ENCODE measurements at regions not wholly inside any gene's neighbourhood (a gene's known extent, or its start where the extent isn't known, plus 50 kb on each side); places are given as distances from the start of the nearest gene placed in this dataset.

DNA sequence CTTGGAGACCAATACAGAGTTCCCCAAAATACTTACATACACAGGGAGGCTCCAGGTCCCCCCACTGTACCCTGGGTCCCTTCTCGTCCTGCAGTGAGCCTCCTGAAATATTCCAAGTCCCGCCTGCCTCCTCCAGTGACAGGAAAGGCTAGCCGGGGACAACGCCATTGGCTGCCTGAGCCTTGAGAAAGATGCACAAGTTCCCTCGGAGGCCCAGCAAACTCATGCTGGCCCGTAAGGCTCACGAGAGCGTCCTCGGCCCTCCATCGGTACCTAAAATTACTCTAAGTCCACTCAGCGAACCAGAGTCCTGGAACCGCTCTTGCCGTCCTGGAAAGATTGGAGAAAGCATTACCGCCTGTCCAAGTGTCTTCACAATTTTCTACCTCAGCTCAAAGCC lies 228.6 kb downstream of the ADAM29 start:
- H3K36me3 Mint-ChIP-seq (ENCODE audit: low read depth) = no peaks in the 10 kb centered on the region
- H3K27me3 Mint-ChIP-seq (ENCODE audit: insufficient read depth) = no peaks in the 10 kb centered on the region
- no peak overlapping the region for H3K4me3 Mint-ChIP-seq
- no peak for DNase-seq (ENCODE audit: low spot score)
- intact Hi-C loops (cut with micrococcal nuclease) = no loop called here
- peaks cover 29% of the 10 kb centered on the region for H3K9me3 Mint-ChIP-seq
- no peaks in the 10 kb centered on the region for H3K4me1 Mint-ChIP-seq (ENCODE audit: low read depth)
- H3K27ac Mint-ChIP-seq = no peak overlapping the region

DNA sequence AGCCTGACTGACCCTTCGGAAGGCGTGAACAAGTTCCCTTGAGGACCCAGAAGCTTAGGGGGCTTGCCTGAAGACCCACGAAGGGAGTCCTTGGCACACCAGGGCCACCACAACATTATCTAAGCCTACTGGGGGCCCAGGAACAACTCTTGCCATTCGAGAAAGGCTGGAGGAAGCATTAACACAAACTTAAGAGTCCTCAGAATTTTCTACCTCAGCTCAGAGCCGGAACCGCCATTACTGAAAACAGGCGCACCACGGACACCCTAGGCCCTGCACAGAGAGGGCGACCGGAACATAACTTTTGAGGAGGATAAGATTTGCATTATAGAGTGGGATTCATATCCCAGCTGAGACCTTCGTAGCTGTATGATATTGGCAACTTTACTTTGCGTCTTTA lies 229.1 kb downstream of the ADAM29 start:
- intact Hi-C loops (cut with micrococcal nuclease) = no loop called here
- Mint-ChIP-seq H3K4me1 (ENCODE audit: low read depth) (no peaks in the 10 kb centered on the region), H3K36me3 (ENCODE audit: low read depth) (no peaks in the 10 kb centered on the region), H3K4me3 (no peak overlapping the region), H3K9me3 (peaks cover 29% of the 10 kb centered on the region), H3K27ac (no peak overlapping the region), H3K27me3 (ENCODE audit: insufficient read depth) (no peaks in the 10 kb centered on the region)
- DNase-seq (ENCODE audit: low spot score) = no peak

DNA sequence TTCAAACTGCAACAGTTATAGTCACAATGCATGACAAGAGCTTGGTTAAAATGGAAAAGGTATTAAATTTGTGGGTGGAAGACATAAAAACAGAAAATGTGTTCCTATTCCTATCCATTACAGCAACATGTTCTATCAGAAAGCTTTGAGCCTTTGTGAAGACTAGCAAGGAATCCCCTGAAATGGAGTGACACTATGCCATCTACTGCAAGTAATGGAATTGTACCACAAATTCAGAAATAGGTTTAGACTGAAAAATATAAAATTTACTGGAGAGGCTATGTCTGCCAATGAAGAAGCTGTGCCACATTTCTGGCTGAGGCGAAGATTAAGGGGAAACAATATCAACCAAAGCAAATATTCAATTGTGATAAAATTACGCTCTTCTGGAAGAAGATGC lies 247.9 kb downstream of the ADAM29 start:
- intact Hi-C loops (cut with micrococcal nuclease) = no loop called here
- Mint-ChIP-seq H3K4me3 (no peak overlapping the region), H3K4me1 (ENCODE audit: low read depth) (no peaks in the 10 kb centered on the region), H3K27me3 (ENCODE audit: insufficient read depth) (no peaks in the 10 kb centered on the region), H3K27ac (no peak overlapping the region), H3K36me3 (ENCODE audit: low read depth) (no peaks in the 10 kb centered on the region), H3K9me3 (no peaks in the 10 kb centered on the region)
- no peak for DNase-seq (ENCODE audit: low spot score)

DNA sequence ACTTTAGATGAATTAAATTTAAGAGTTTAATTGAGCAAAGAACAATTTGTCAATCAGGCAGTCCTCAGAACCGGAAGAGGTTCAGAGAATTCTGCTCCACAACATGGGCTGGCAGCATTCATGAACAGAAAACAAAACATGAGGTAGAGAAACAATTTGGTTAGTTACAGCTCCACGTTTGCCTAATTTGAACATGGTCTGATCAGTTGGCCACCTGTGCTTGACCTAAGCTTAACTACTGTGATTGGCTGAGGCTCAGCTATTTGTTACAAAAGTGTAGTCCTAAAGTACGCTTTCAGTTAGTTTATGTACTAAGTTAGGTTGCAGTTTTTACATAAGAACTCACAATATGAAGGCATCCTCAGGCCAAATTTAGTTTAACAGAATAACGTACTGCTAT lies 258.6 kb downstream of the ADAM29 start:
- H3K27me3 Mint-ChIP-seq (ENCODE audit: insufficient read depth) = no peaks in the 10 kb centered on the region
- no peaks in the 10 kb centered on the region for H3K36me3 Mint-ChIP-seq (ENCODE audit: low read depth)
- H3K4me3 Mint-ChIP-seq = no peak overlapping the region
- DNase-seq (ENCODE audit: low spot score) = no peak
- no peaks in the 10 kb centered on the region for H3K4me1 Mint-ChIP-seq (ENCODE audit: low read depth)
- no peak overlapping the region for H3K27ac Mint-ChIP-seq
- H3K9me3 Mint-ChIP-seq = peaks cover under 1% of the 10 kb centered on the region
- intact Hi-C loops (cut with micrococcal nuclease) = no loop called here

DNA sequence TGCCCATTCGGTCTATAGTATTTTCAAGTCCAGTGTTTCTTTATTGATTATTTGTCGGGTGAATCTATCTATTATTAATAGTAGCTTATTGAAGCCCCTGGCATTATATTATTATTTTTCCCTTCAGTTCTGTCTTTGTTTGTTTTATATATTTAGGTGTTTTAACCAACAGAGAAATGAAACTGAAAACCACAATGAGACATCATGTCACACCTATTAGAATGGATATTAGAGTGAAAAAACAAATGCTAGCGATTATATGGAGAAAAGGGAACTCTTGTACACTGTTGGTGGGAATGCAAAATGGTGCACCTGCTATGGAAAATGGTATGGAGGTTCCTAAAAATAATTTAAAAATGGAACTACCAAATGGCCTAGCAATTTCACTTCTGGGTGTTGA lies 272.5 kb downstream of the ADAM29 start:
- H3K27me3 Mint-ChIP-seq (ENCODE audit: insufficient read depth) = no peaks in the 10 kb centered on the region
- H3K9me3 Mint-ChIP-seq = peaks cover 3% of the 10 kb centered on the region
- intact Hi-C loops (cut with micrococcal nuclease) = no loop called here
- H3K36me3 Mint-ChIP-seq (ENCODE audit: low read depth) = no peaks in the 10 kb centered on the region
- no peak overlapping the region for H3K4me3 Mint-ChIP-seq
- DNase-seq (ENCODE audit: low spot score) = no peak
- no peak overlapping the region for H3K27ac Mint-ChIP-seq
- H3K4me1 Mint-ChIP-seq (ENCODE audit: low read depth) = no peaks in the 10 kb centered on the region

DNA sequence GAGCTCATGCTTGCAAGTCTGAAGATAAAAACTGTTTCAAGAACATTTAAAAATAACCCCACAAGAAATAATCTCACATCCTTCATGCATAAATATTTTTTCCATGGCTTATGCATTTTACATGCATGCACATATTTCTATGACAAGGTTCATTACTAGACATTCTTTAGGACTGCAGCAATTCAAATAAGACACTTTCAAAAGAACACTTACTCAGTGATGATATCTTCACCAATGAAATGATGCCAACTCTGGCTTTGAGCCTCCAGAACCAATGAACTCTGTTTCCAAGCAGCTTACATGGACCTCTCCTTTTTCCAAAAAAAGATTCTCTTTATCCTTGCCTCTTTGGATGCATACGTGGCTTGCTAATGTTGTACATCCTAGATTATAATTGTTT lies 279.9 kb downstream of the ADAM29 start:
- no peaks in the 10 kb centered on the region for H3K4me1 Mint-ChIP-seq (ENCODE audit: low read depth)
- no peak overlapping the region for H3K27ac Mint-ChIP-seq
- no peaks in the 10 kb centered on the region for H3K36me3 Mint-ChIP-seq (ENCODE audit: low read depth)
- DNase-seq (ENCODE audit: low spot score) = no peak
- no peak overlapping the region for H3K4me3 Mint-ChIP-seq
- intact Hi-C loops (cut with micrococcal nuclease) = no loop called here
- H3K9me3 Mint-ChIP-seq = no peaks in the 10 kb centered on the region
- H3K27me3 Mint-ChIP-seq (ENCODE audit: insufficient read depth) = no peaks in the 10 kb centered on the region

DNA sequence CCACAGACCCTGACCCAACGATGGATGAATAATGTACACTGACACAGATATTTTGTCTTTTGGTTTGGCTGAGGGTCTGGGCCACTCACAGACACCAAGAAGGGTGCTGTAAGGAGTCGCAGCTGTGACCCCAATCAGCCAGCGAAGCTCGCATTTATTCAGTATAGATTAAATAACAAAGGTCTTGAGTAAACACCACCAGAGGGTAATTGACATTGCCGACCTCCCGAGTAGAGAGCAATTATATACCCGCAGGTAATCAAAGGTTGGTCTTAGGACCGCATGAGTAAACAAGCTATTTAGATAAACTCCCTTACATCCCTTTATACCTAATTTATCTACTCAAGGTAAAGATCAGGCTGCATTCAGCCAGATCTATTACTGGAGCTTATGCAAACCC lies 297.1 kb downstream of the ADAM29 start:
- no peaks in the 10 kb centered on the region for H3K4me1 Mint-ChIP-seq (ENCODE audit: low read depth)
- intact Hi-C loops (cut with micrococcal nuclease) = no loop called here
- no peak for DNase-seq (ENCODE audit: low spot score)

DNA sequence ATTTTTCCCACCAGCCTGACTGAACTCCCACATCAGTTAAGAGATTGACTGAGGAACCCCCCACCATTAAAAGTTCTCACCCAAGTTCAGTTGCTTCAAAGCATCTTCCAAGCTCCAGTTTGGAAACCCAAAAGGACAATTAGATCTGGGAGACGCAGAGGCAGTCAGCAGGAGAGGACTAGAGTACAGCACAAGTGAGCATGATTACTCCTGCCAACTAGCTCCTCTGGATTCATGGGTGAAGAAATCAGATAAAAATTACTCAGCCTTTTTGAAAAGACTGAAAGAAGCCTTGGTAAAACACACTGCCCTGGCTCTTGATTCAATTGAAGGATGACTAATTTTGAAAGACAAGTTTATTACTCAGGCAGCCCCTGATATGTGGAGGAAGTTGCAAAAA lies 297.5 kb downstream of the ADAM29 start:
- no peak for DNase-seq (ENCODE audit: low spot score)
- Mint-ChIP-seq H3K36me3 (ENCODE audit: low read depth) (no peaks in the 10 kb centered on the region), H3K27me3 (ENCODE audit: insufficient read depth) (no peaks in the 10 kb centered on the region), H3K9me3 (no peaks in the 10 kb centered on the region), H3K27ac (no peak overlapping the region), H3K4me1 (ENCODE audit: low read depth) (no peaks in the 10 kb centered on the region), H3K4me3 (no peak overlapping the region)
- intact Hi-C loops (cut with micrococcal nuclease) = no loop called here

More for the DNA sequence above, 297.1 kb downstream of the ADAM29 start:
- Mint-ChIP-seq H3K9me3 (no peaks in the 10 kb centered on the region), H3K36me3 (ENCODE audit: low read depth) (no peaks in the 10 kb centered on the region), H3K27ac (no peak overlapping the region), H3K4me3 (no peak overlapping the region), H3K27me3 (ENCODE audit: insufficient read depth) (no peaks in the 10 kb centered on the region)

DNA sequence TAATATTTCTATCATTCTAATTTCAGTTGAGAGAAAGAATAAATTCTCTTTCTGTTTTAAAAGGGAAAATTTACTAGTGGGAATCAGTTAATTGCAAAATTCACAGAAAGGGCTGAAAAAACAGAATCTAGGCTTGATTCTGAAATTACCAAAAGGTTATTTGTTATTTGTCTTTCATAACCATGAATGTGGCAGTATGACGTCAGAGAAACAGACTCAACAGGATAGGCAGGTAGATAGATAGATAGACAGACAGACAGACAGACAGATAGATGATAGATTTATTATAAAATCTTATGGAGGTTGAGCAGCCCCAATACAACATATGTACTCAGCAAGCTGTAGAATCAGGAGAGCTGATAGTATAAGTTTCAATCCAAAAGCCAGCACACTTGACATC lies 311.0 kb downstream of the ADAM29 start:
- Mint-ChIP-seq H3K27ac (no peak overlapping the region), H3K27me3 (ENCODE audit: insufficient read depth) (no peaks in the 10 kb centered on the region), H3K36me3 (ENCODE audit: low read depth) (no peaks in the 10 kb centered on the region), H3K9me3 (no peaks in the 10 kb centered on the region), H3K4me3 (no peak overlapping the region), H3K4me1 (ENCODE audit: low read depth) (no peaks in the 10 kb centered on the region)
- intact Hi-C loops (cut with micrococcal nuclease) = no loop called here
- DNase-seq (ENCODE audit: low spot score) = no peak

DNA sequence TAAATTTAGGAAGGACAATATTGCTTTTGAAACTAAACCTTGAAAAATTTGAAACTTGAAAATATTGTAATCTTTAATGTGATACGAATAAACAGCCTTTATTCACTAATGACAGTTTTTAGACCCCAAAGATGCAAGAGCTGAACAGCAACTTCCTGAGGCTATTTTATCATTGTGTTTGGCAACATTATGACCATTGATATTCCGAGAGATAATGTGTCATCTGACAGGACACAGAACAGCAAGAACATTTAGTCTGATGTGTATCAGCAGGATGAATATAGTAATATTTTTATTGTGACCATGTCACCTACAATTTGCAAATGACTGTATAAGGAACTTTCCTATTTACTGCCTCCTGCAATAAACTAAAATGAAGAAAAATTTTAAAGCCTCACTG lies 316.0 kb downstream of the ADAM29 start:
- Mint-ChIP-seq H3K27me3 (ENCODE audit: insufficient read depth) (no peaks in the 10 kb centered on the region), H3K4me1 (ENCODE audit: low read depth) (no peaks in the 10 kb centered on the region), H3K4me3 (no peak overlapping the region), H3K36me3 (ENCODE audit: low read depth) (no peaks in the 10 kb centered on the region), H3K27ac (no peak overlapping the region), H3K9me3 (no peaks in the 10 kb centered on the region)
- intact Hi-C loops (cut with micrococcal nuclease) = no loop called here
- DNase-seq (ENCODE audit: low spot score) = no peak

DNA sequence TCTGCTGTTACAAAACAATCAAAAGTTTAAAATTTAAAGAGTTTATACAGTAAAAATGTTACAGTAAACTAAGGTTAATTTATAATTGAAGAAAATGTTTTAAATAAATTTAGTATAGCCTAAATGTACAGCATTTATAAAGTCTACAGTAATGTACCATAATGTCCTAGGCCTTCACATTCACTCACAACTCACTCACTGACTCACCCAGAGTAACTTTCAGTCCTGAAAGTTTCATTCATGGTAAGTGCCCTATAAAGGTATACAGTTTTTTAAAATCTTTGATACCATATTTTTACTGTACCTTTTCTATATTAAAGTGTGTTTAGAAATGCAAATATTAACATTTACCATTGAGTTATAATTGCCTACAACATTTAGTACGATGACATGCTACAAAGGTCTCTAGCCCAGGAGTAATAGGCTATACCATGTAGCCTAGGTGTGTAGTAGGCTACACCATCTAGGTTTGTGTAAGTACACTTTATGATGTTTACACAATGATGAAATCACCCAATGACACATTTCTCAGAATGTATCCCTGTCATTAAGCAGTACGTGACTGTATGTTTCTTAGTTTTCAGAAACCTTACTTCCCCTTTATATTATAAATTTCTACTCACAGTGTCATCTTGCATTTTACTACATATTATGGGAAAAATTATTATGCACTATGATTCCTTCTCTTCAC lies 320.8 kb downstream of the ADAM29 start:
- Mint-ChIP-seq H3K4me3 (no peak overlapping the region), H3K27me3 (ENCODE audit: insufficient read depth) (no peaks in the 10 kb centered on the region), H3K36me3 (ENCODE audit: low read depth) (no peaks in the 10 kb centered on the region), H3K4me1 (ENCODE audit: low read depth) (no peaks in the 10 kb centered on the region), H3K27ac (no peak overlapping the region), H3K9me3 (no peaks in the 10 kb centered on the region)
- intact Hi-C loops (cut with micrococcal nuclease) = no loop called here
- no peak for DNase-seq (ENCODE audit: low spot score)

DNA sequence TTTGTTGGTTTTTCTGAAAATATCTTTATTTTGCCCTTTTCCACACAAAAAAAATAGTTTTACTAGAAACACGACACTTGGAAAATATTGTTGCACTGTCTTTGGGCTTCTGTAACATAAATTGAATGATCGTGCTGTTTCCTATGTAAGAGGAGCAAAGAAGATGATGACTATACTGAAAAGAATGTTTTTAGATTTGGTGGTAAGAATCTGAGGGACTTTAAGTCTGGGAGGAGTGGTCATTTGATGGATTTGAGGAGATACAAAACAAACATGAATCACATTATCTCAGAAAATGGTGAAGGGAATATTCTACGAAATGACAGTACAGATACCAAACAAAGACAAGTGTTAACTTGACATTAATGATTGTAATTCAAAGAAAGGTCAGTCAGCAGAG lies 328.8 kb downstream of the ADAM29 start:
- intact Hi-C loops (cut with micrococcal nuclease) = no loop called here
- no peaks in the 10 kb centered on the region for H3K36me3 Mint-ChIP-seq (ENCODE audit: low read depth)
- H3K9me3 Mint-ChIP-seq = no peaks in the 10 kb centered on the region

DNA sequence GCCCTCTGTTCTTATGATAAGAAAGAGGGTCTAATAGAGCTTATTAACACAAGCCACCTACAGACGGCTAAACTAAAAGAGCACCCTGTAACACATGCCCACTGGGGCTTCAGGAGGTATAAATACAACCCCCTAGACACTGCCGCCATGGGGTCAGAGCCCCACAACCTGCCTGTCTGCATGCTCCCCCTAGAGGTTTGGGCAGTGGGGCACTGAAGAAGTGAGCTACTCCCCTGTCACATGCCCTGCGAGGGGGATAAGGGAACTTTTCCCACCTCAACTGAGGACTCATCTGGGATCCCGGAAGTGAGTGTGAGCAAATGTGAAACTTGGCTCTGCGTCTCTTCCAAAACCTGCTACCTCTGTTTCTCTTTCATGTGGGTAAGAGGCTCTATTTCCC lies 334.5 kb downstream of the ADAM29 start:
- DNase-seq (ENCODE audit: low spot score) = no peak
- intact Hi-C loops (cut with micrococcal nuclease) = no loop called here
- no peaks in the 10 kb centered on the region for H3K27me3 Mint-ChIP-seq (ENCODE audit: insufficient read depth)
- no peak overlapping the region for H3K27ac Mint-ChIP-seq
- H3K9me3 Mint-ChIP-seq = no peaks in the 10 kb centered on the region
- no peak overlapping the region for H3K4me3 Mint-ChIP-seq
- no peaks in the 10 kb centered on the region for H3K36me3 Mint-ChIP-seq (ENCODE audit: low read depth)
- no peaks in the 10 kb centered on the region for H3K4me1 Mint-ChIP-seq (ENCODE audit: low read depth)

More for the DNA sequence above, 328.8 kb downstream of the ADAM29 start:
- DNase-seq (ENCODE audit: low spot score) = no peak
- Mint-ChIP-seq H3K4me3 (no peak overlapping the region), H3K27ac (no peak overlapping the region), H3K4me1 (ENCODE audit: low read depth) (no peaks in the 10 kb centered on the region), H3K27me3 (ENCODE audit: insufficient read depth) (no peaks in the 10 kb centered on the region)

Data from activated T-helper 1 cell treated with anti-CD3 and anti-CD28 coated beads, Interleukin-12 subunit alpha, Interleukin-12 subunit beta, Interleukin-2, Interleukin-4 antibody, amounts not matched to agents 30 ng/mL and 10 ng/mL and 1 ng/mL, durations not matched to agents 14 hours and 24 hours and 36 hours (primary cell).